WTC11 (cell line): ENCODE measurements at regions not wholly inside any gene's neighbourhood (a gene's known extent, or its start where the extent isn't known, plus 50 kb on each side); places are given as distances from the start of the nearest gene placed in this dataset.

Experiments
- NFYB ChIP-seq: sonication (generic); formaldehyde crosslinking; conservative IDR thresholded peaks from 2 replicates; pipeline ENCODE4 v1.8.0; 2022; ENCODE audit warnings: low read depth, missing genetic modification reagents
- ZNF425 ChIP-seq: fragments of 250-450 bp; sonication (Bioruptor Pico); conservative IDR thresholded peaks from 2 replicates; pipeline ENCODE4 v1.9.0; 2021; ENCODE audit warnings: mild to moderate bottlenecking

- TF ChIP-seq NFYB (no peak), ZNF425 (CRISPR knock-in tag) (no peak)
These were observed 85.6 kb downstream of the SLIT2 start for GRCh38 chr4:20337261-20337664.
